ENCODE measurements at regions not wholly inside any gene's neighbourhood (a gene's known extent, or its start where the extent isn't known, plus 50 kb on each side); places are given as distances from the start of the nearest gene placed in this dataset.

DNA sequence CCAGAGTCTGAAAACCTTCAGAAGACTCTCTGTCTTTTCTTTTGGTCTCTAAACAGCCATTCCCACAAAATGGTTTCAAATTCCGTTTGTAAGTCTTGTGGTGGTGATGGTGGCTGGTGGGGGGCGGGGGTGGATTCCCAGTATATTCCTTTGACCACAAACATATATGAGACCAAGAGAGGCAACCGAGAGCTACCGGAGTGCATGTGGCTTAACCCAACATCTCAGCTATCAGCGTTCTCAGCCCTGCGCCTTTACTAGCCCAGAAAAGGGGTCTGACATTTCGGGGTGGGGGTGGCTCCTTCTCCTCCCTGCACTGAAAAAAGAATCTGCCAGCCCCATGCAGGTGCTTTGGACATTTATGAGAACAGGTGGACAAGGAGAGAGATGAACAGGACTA is 621.1 kb downstream of the ACTR3B start:
- no peak for TF ChIP-seq EZH2 (IDR thresholded peaks at IDR 0.05; ENCODE audit: insufficient read depth, low read length)
- TF ChIP-seq, protein P1, sequence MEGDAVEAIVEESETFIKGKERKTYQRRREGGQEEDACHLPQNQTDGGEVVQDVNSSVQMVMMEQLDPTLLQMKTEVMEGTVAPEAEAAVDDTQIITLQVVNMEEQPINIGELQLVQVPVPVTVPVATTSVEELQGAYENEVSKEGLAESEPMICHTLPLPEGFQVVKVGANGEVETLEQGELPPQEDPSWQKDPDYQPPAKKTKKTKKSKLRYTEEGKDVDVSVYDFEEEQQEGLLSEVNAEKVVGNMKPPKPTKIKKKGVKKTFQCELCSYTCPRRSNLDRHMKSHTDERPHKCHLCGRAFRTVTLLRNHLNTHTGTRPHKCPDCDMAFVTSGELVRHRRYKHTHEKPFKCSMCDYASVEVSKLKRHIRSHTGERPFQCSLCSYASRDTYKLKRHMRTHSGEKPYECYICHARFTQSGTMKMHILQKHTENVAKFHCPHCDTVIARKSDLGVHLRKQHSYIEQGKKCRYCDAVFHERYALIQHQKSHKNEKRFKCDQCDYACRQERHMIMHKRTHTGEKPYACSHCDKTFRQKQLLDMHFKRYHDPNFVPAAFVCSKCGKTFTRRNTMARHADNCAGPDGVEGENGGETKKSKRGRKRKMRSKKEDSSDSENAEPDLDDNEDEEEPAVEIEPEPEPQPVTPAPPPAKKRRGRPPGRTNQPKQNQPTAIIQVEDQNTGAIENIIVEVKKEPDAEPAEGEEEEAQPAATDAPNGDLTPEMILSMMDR (IDR thresholded peaks at IDR 0.05; ENCODE audit: insufficient read depth, low read depth, low read length), result no peak
